NCI-H2196 (cell line): ENCODE measurements at regions not wholly inside any gene's neighbourhood (a gene's known extent, or its start where the extent isn't known, plus 50 kb on each side); places are given as distances from the start of the nearest gene placed in this dataset.

Experiments used
- DNase-seq: peaks from one replicate; lab custom pipeline; 2025; ENCODE audit not compliant: unreplicated experiment; lab: John Stamatoyannopoulos, UW

- no peak for DNase-seq
Measured at GRCh38 chr16:73610160-73610559, 562.2 kb upstream of the ZFHX3 start.

- no peak for DNase-seq
Measured at GRCh38 chr16:73608911-73609310, 561.0 kb upstream of the ZFHX3 start.

GRCh38 chr16:73605309-73605708, 557.4 kb upstream of the ZFHX3 start:
- no peak for DNase-seq

- no peak for DNase-seq
Measured at GRCh38 chr16:73601911-73602310, 554.0 kb upstream of the ZFHX3 start.

GRCh38 chr16:73599870-73600269, 551.9 kb upstream of the ZFHX3 start:
- DNase-seq = no peak

- no peak for DNase-seq
Measured at GRCh38 chr16:73599351-73599750, 551.4 kb upstream of the ZFHX3 start.

- no peak for DNase-seq
Measured at GRCh38 chr16:73584157-73584556, 536.2 kb upstream of the ZFHX3 start.

GRCh38 chr16:73572135-73572828, 524.4 kb upstream of the ZFHX3 start:
- peak; percentile 4 for DNase-seq

- DNase-seq = no peak
Measured at GRCh38 chr16:73569266-73569980, 521.5 kb upstream of the ZFHX3 start.

- no peak for DNase-seq
Measured at GRCh38 chr16:73568769-73569168, 520.8 kb upstream of the ZFHX3 start.

- no peak for DNase-seq
Measured at GRCh38 chr16:73565925-73566324, 518.0 kb upstream of the ZFHX3 start.

- no peak for DNase-seq
Measured at GRCh38 chr16:73565263-73565662, 517.3 kb upstream of the ZFHX3 start.

GRCh38 chr16:73563709-73564108, 515.8 kb upstream of the ZFHX3 start:
- DNase-seq = no peak

GRCh38 chr16:73560497-73560896, 512.6 kb upstream of the ZFHX3 start:
- no peak for DNase-seq

GRCh38 chr16:73558219-73558618, 510.3 kb upstream of the ZFHX3 start:
- no peak for DNase-seq

- no peak for DNase-seq
Measured at GRCh38 chr16:73553941-73554660, 506.2 kb upstream of the ZFHX3 start.

- DNase-seq = no peak
Measured at GRCh38 chr16:73549984-73550631, 502.2 kb upstream of the ZFHX3 start.

GRCh38 chr16:73547552-73548403, 499.9 kb upstream of the ZFHX3 start:
- DNase-seq = no peak

- no peak for DNase-seq
Measured at GRCh38 chr16:73546341-73546845, 498.5 kb upstream of the ZFHX3 start.

- no peak for DNase-seq
Measured at GRCh38 chr16:73545755-73546154, 497.8 kb upstream of the ZFHX3 start.
